GM18498 (cell line): ENCODE measurements at regions not wholly inside any gene's neighbourhood (a gene's known extent, or its start where the extent isn't known, plus 50 kb on each side); places are given as distances from the start of the nearest gene placed in this dataset.

Source experiments
- ATAC-seq: cut with Tn5 transposase; IDR thresholded peaks from one replicate; pipeline ENCODE4 v1.9.1; 2021; ENCODE audit warnings: mild to moderate bottlenecking, moderate library complexity; ENCODE audit not compliant: unreplicated experiment

GRCh38 chr2:103010751-103011150 lies 248.9 kb downstream of the TMEM182 start:
- ATAC-seq = no peak

GRCh38 chr2:103012590-103012989 lies 250.8 kb downstream of the TMEM182 start:
- ATAC-seq = no peak

GRCh38 chr2:103025056-103025455 lies 263.2 kb downstream of the TMEM182 start:
- no peak for ATAC-seq

- ATAC-seq = no peak
Measured at GRCh38 chr2:103028181-103028580, 266.4 kb downstream of the TMEM182 start.
